H1 (cell line): ENCODE measurements at regions not wholly inside any gene's neighbourhood (a gene's known extent, or its start where the extent isn't known, plus 50 kb on each side); places are given as distances from the start of the nearest gene placed in this dataset.

Experiments
- CTCF ChIA-PET: fragments of 300-600 bp; sonication (Branson Sonifier 250); formaldehyde crosslinking; loops from one replicate; lab custom pipeline; 2021; ENCODE audit not compliant: partially characterized antibody; lab: Charles Lee
- POLR2A ChIA-PET: fragments of 300-600 bp; sonication (Branson Sonifier 250); formaldehyde crosslinking; loops from one replicate; lab custom pipeline; 2021; ENCODE audit warnings: inconsistent platforms; ENCODE audit not compliant: partially characterized antibody; lab: Charles Lee
- DNase-seq, 2 experiments: peaks; one replicate each; pipeline versions ENCODE4 v3.0.0 to v3.0.0-alpha.2; 2010 to 2022; ENCODE audit warnings: low spot score in 2 of 2, low read depth in 1 of 2, mixed read lengths in 1 of 2
- FAIRE-seq: peaks from 2 replicates; lab custom pipeline; 2011; peaks lifted over from hg19 to GRCh38; lab: Jason Lieb, UNC
- H2AFZ ChIP-seq: 2 replicates; pipeline ENCODE4 v1.8.1; 2012; ENCODE audit warnings: low read length, inconsistent platforms
- H2AK5ac ChIP-seq: 2 replicates; pipeline ENCODE4 v1.6.1; 2013; ENCODE audit warnings: low read depth, low read length
- H2BK120ac ChIP-seq: replicated peaks from 2 replicates; pipeline ENCODE3; 2013; ENCODE audit warnings: low read depth, low read length, inconsistent platforms
- H2BK12ac ChIP-seq: 2 replicates; pipeline ENCODE4 v1.6.1; 2013; ENCODE audit warnings: low read depth, low read length
- H2BK15ac ChIP-seq: 2 replicates; pipeline ENCODE4 v1.6.1; 2013; ENCODE audit warnings: low read length
- H2BK20ac ChIP-seq: 2 replicates; pipeline ENCODE4 v1.6.1; 2013; ENCODE audit warnings: low read length
- H2BK5ac ChIP-seq: 2 replicates; pipeline ENCODE4 v1.6.1; 2013; ENCODE audit warnings: low read depth, low read length
- H3K14ac ChIP-seq: 2 replicates; pipeline ENCODE4 v1.6.1; 2013; ENCODE audit warnings: inconsistent platforms; ENCODE audit not compliant: insufficient read length
- H3K18ac ChIP-seq: 2 replicates; pipeline ENCODE4 v1.6.1; 2013; ENCODE audit warnings: low read length; ENCODE audit errors: extremely low read depth
- H3K23ac ChIP-seq: 2 replicates; pipeline ENCODE4 v1.6.1; 2013; ENCODE audit warnings: inconsistent platforms; ENCODE audit not compliant: insufficient read length
- H3K23me2 ChIP-seq: 2 replicates; pipeline ENCODE4 v1.6.1; 2013; ENCODE audit warnings: low read depth, low read length
- H3K27ac ChIP-seq: 2 replicates; pipeline ENCODE4 v1.6.1; 2011; ENCODE audit warnings: low read depth, low read length, inconsistent platforms
- H3K27me3 ChIP-seq, 4 experiments: replicated peaks in 1 of 4; 1 replicate in 1 of 4; 2 replicates in 3 of 4; pipeline versions ENCODE4 v1.6.1 to v1.8.1; 2011 to 2013; ENCODE audit warnings: low read length in 3 of 4, mild to moderate bottlenecking in 3 of 4, inconsistent platforms in 2 of 4, mixed read lengths in 2 of 4, moderate library complexity in 1 of 4; ENCODE audit not compliant: control insufficient read depth in 3 of 4, insufficient read depth in 3 of 4; ENCODE audit errors: extremely low read depth in 1 of 4
- H3K36me3 ChIP-seq, 4 experiments: 2 replicates each; pipeline versions ENCODE4 v1.6.1 to v1.8.1; 2011 to 2013; ENCODE audit warnings: mild to moderate bottlenecking in 4 of 4, low read length in 3 of 4, moderate library complexity in 2 of 4, control low read depth in 1 of 4, inconsistent platforms in 1 of 4; ENCODE audit not compliant: insufficient read depth in 4 of 4, control insufficient read depth in 2 of 4
- H3K4ac ChIP-seq: replicated peaks from 2 replicates; pipeline ENCODE3; 2013; ENCODE audit warnings: low read length, low read depth, mixed read lengths, inconsistent platforms; ENCODE audit not compliant: insufficient read length
- H3K4me1 ChIP-seq, 4 experiments: replicated peaks in 1 of 4; 1 replicate in 1 of 4; 2 replicates in 3 of 4; pipeline versions ENCODE4 v1.6.1 to v1.8.1; 2011 to 2013; ENCODE audit warnings: low read length in 3 of 4, inconsistent platforms in 2 of 4, mixed read lengths in 1 of 4; ENCODE audit not compliant: insufficient read depth in 4 of 4, control insufficient read depth in 3 of 4
- H3K4me2 ChIP-seq, 2 experiments: 2 replicates each; pipeline versions ENCODE4 v1.6.1 to v1.8.1; 2011 to 2013; ENCODE audit warnings: low read depth in 2 of 2, low read length in 2 of 2, control low read depth in 1 of 2, inconsistent platforms in 1 of 2, mild to moderate bottlenecking in 1 of 2; ENCODE audit not compliant: insufficient read depth in 1 of 2
- H3K4me3 ChIP-seq, 4 experiments: fragments of 200-600, 300-600 bp in 1 of 4; sonication (generic), shearing (Covaris generic), sonication (Bioruptor Twin) in 1 of 4; 2 replicates each; pipeline versions ENCODE4 v1.5.1 to v1.8.1; 2011 to 2016; ENCODE audit warnings: low read length in 4 of 4, low read depth in 3 of 4, control low read depth in 2 of 4, inconsistent platforms in 2 of 4, mild to moderate bottlenecking in 2 of 4, mixed read lengths in 1 of 4, moderate library complexity in 1 of 4; ENCODE audit not compliant: insufficient read depth in 2 of 4; ENCODE audit errors: extremely low read depth in 1 of 4
- H3K56ac ChIP-seq: replicated peaks from 2 replicates; pipeline ENCODE3; 2013; ENCODE audit warnings: low read depth, mild to moderate bottlenecking, mixed read lengths, low read length, inconsistent platforms; ENCODE audit not compliant: insufficient read length
- H3K79me1 ChIP-seq: 2 replicates; pipeline ENCODE4 v1.6.1; 2013; ENCODE audit warnings: low read depth, low read length, control low read depth
- H3K79me2 ChIP-seq, 2 experiments: 2 replicates each; pipeline versions ENCODE4 v1.6.1 to v1.8.1; 2012 to 2013; ENCODE audit warnings: low read length in 2 of 2, mild to moderate bottlenecking in 2 of 2, inconsistent platforms in 1 of 2; ENCODE audit not compliant: insufficient read depth in 2 of 2, control insufficient read depth in 1 of 2
- H3K9ac ChIP-seq, 4 experiments: replicated peaks in 1 of 4; 1 replicate in 1 of 4; 2 replicates in 3 of 4; pipeline versions ENCODE4 v1.6.1 to v1.8.1; 2011 to 2013; ENCODE audit warnings: low read depth in 3 of 4, low read length in 3 of 4, control low read depth in 2 of 4, mild to moderate bottlenecking in 2 of 4, moderate library complexity in 2 of 4, inconsistent platforms in 1 of 4; ENCODE audit errors: extremely low read depth in 1 of 4
- H3K9me3 ChIP-seq, 2 experiments: 2 replicates each; pipeline versions ENCODE4 v1.6.1 to v1.8.1; 2012 to 2013; ENCODE audit warnings: mild to moderate bottlenecking in 2 of 2, moderate library complexity in 2 of 2, control low read depth in 1 of 2, inconsistent platforms in 1 of 2, low read depth in 1 of 2, low read length in 1 of 2, mixed read lengths in 1 of 2; ENCODE audit not compliant: insufficient read depth in 2 of 2
- H4K20me1 ChIP-seq, 2 experiments: replicated peaks in 1 of 2; 2 replicates each; pipeline versions ENCODE3 to v1.8.1; 2011 to 2013; ENCODE audit warnings: inconsistent platforms in 2 of 2, low read length in 2 of 2, mild to moderate bottlenecking in 1 of 2; ENCODE audit not compliant: insufficient read depth in 2 of 2, control insufficient read depth in 1 of 2
- H4K5ac ChIP-seq: 2 replicates; pipeline ENCODE4 v1.6.1; 2013; ENCODE audit warnings: low read length, low read depth, mixed read lengths, inconsistent platforms; ENCODE audit not compliant: insufficient read length
- H4K8ac ChIP-seq: 2 replicates; pipeline ENCODE4 v1.8.0; 2013; ENCODE audit warnings: mild to moderate bottlenecking, moderate library complexity, low read length, inconsistent platforms; ENCODE audit not compliant: insufficient read depth; ENCODE audit errors: extremely low read depth
- H4K91ac ChIP-seq: replicated peaks from 2 replicates; pipeline ENCODE3; 2013; ENCODE audit warnings: low read length, mixed read lengths, inconsistent platforms; ENCODE audit not compliant: insufficient read length
- ATF3 ChIP-seq: IDR thresholded peaks from 2 replicates; pipeline ENCODE4 v1.6.1; 2011; ENCODE audit warnings: low read depth, mild to moderate bottlenecking, low read length; ENCODE audit not compliant: insufficient read depth
- CBX5 ChIP-seq: fragments of 300-800, 300-1000 bp; sonication (generic); IDR thresholded peaks from 2 replicates; pipeline ENCODE4 v1.7.1; 2016; ENCODE audit warnings: antibody characterized with exemption, low read length, low read depth
- CTCF ChIP-seq, 3 experiments: IDR thresholded peaks; 1 replicate in 2 of 3; 2 replicates in 1 of 3; pipeline versions ENCODE4 v1.5.1 to v1.6.1; 2011; ENCODE audit warnings: low read length in 3 of 3, mild to moderate bottlenecking in 3 of 3, inconsistent platforms in 2 of 3, low read depth in 1 of 3, moderate library complexity in 1 of 3; ENCODE audit not compliant: insufficient read depth in 1 of 3; ENCODE audit errors: control extremely low read depth in 1 of 3
- FOSL1 ChIP-seq: IDR thresholded peaks from 2 replicates; pipeline ENCODE4 v1.6.1; 2011; ENCODE audit warnings: mild to moderate bottlenecking, low read depth, low read length, moderate library complexity; ENCODE audit not compliant: insufficient read depth
- GABPA ChIP-seq: IDR thresholded peaks from 2 replicates; pipeline ENCODE4 v1.6.1; 2011; ENCODE audit warnings: mild to moderate bottlenecking, low read length, moderate library complexity, borderline replicate concordance; ENCODE audit not compliant: insufficient read depth
- HDAC6 ChIP-seq: IDR thresholded peaks from one replicate; pipeline ENCODE4 v1.7.1; 2012; ENCODE audit warnings: low read depth, mild to moderate bottlenecking, inconsistent platforms, low read length, moderate library complexity
- PHF8 ChIP-seq: fragments of 200-600 bp; sonication (generic); conservative IDR thresholded peaks from 2 replicates; pipeline ENCODE4 v1.7.1; 2012; ENCODE audit warnings: low read depth, mild to moderate bottlenecking, inconsistent platforms, low read length, moderate library complexity
- RFX5 ChIP-seq: IDR thresholded peaks from 2 replicates; pipeline ENCODE4 v1.6.1; 2011; ENCODE audit warnings: low read depth, low read length, improper control_type of control experiment, borderline replicate concordance
- SIX5 ChIP-seq: IDR thresholded peaks from 2 replicates; pipeline ENCODE4 v1.6.1; 2011; ENCODE audit warnings: mild to moderate bottlenecking, low read depth, low read length
- SP2 ChIP-seq: IDR thresholded peaks from 2 replicates; pipeline ENCODE4 v1.6.1; 2012; ENCODE audit warnings: mild to moderate bottlenecking, low read length, inconsistent platforms
- SUZ12 ChIP-seq: fragments of 200-600 bp; sonication (generic); IDR thresholded peaks from 2 replicates; pipeline ENCODE4 v1.6.1; 2012; ENCODE audit warnings: mild to moderate bottlenecking, inconsistent platforms, low read length, moderate library complexity, mixed read lengths
- TAF1 ChIP-seq: IDR thresholded peaks from 2 replicates; pipeline ENCODE4 v1.6.1; 2011; ENCODE audit warnings: mild to moderate bottlenecking, low read depth, low read length
- WGBS, 2 experiments: shearing (Covaris generic) in 1 of 2; methylation state at CpG; one replicate each; pipeline versions ENCODE4 v1.1.6 to v1.1.7; 2013 to 2015; ENCODE audit warnings: low lambda C conversion rate in 2 of 2, mixed read lengths in 2 of 2, inconsistent platforms in 1 of 2, low coverage in 1 of 2, missing lambda C conversion rate in 1 of 2; ENCODE audit not compliant: insufficient replicate concordance in 2 of 2, insufficient coverage in 1 of 2, insufficient read length in 1 of 2; ENCODE audit errors: extremely low coverage in 1 of 2, missing lambda C conversion rate in 1 of 2; 5-methylcytosine and 5-hydroxymethylcytosine counted together

GRCh38 chr21:38959692-38960061, 153.9 kb downstream of the ETS2 start:
- no peak overlapping the region for H3K56ac ChIP-seq
- no peak overlapping the region for H4K8ac ChIP-seq
- no peak overlapping the region for H2AFZ ChIP-seq
- no peaks in the 10 kb centered on the region for H3K4me1 ChIP-seq
- no peaks in the 10 kb centered on the region; a peak in 1 of 8 replicates for H3K36me3 ChIP-seq
- no peak overlapping the region for H2BK5ac ChIP-seq
- DNase-seq (no peak), FAIRE-seq (no peak)
- H3K79me1 ChIP-seq = no peaks in the 10 kb centered on the region
- 83% methylated on average over 6 of the region's 6 CpGs; no CpG with 5 or more reads in 1 of the 2 experiments for WGBS, 2 experiments
- H3K27me3 ChIP-seq = no peaks in the 10 kb centered on the region; a peak in 2 of 7 replicates
- H4K20me1 ChIP-seq = no peaks in the 10 kb centered on the region
- ChIA-PET CTCF (interaction anchor here (2.4 kb wide), 1 partner anchor 64 kb away, joined by 9 read pairs; no protein-coding TSS in a partner anchor), POLR2A (no interaction called here)
- no peak overlapping the region for H3K4me3 ChIP-seq
- H2BK20ac ChIP-seq = no peak overlapping the region
- H2BK120ac ChIP-seq = no peak overlapping the region
- H2AK5ac ChIP-seq = no peak overlapping the region
- no peak overlapping the region for H4K91ac ChIP-seq
- no peak overlapping the region for H4K5ac ChIP-seq
- no peak overlapping the region for H3K27ac ChIP-seq
- H3K14ac ChIP-seq = no peak overlapping the region
- no peak overlapping the region for H3K4ac ChIP-seq
- no peak overlapping the region for H2BK15ac ChIP-seq
- no peak overlapping the region for H3K18ac ChIP-seq
- no peak overlapping the region for H3K4me2 ChIP-seq
- no peak overlapping the region for H2BK12ac ChIP-seq
- no peak overlapping the region for H3K9ac ChIP-seq
- H3K79me2 ChIP-seq = no peaks in the 10 kb centered on the region
- no peak overlapping the region for H3K23ac ChIP-seq
- no peaks in the 10 kb centered on the region for H3K23me2 ChIP-seq
- peaks cover 0 to 2% of the 10 kb centered on the region in 2 experiments; a peak in 1 of 4 replicates for H3K9me3 ChIP-seq
- TF ChIP-seq CBX5 (no peak), FOSL1 (no peak), SP2 (no peak), GABPA (no peak), HDAC6 (no peak), CTCF (IDR thresholded peaks at IDR 0.05; ENCODE audit: control extremely low read depth in 1 of 3, insufficient read depth in 1 of 3, low read depth in 1 of 3, low read length in 3 of 3) (no peak), RFX5 (no peak), ATF3 (no peak), SIX5 (no peak), TAF1 (no peak), PHF8 (no peak), SUZ12 (no peak)
